GF-D8 (cell line): ENCODE measurements at regions not wholly inside any gene's neighbourhood (a gene's known extent, or its start where the extent isn't known, plus 50 kb on each side); places are given as distances from the start of the nearest gene placed in this dataset.
"Not testable (repeated sequence)": the region's sequence is repeated elsewhere in the genome, so short reads cannot be mapped to it uniquely, and the experiment has no call there.

Experiments used
- DNase-seq: peaks from one replicate; lab custom pipeline; 2025; lab: John Stamatoyannopoulos, UW

- no peak for DNase-seq
These were observed 52.0 kb downstream of the OLIG1 start for GRCh38 chr21:33121715-33122475.

- no peak for DNase-seq
These were observed 52.6 kb downstream of the OLIG1 start for GRCh38 chr21:33122507-33122906.

- DNase-seq = no peak
These were observed 53.6 kb downstream of the OLIG1 start for GRCh38 chr21:33123374-33124123.

GRCh38 chr21:33124889-33125288 is 54.9 kb downstream of the OLIG1 start:
- peak; percentile 49 for DNase-seq

GRCh38 chr21:33125680-33126375 is 55.9 kb downstream of the OLIG1 start:
- no peak for DNase-seq

- no peak for DNase-seq
These were observed 56.6 kb downstream of the OLIG1 start for GRCh38 chr21:33126569-33126968.

GRCh38 chr21:33127154-33127867 is 57.4 kb downstream of the OLIG1 start:
- DNase-seq = peak; percentile 52

GRCh38 chr21:33127868-33128242 is 57.9 kb downstream of the OLIG1 start:
- DNase-seq = no peak

GRCh38 chr21:33128538-33128937 is 58.6 kb downstream of the OLIG1 start:
- no peak for DNase-seq

- DNase-seq = no peak
These were observed 62.1 kb downstream of the OLIG1 start for GRCh38 chr21:33132054-33132453.

GRCh38 chr21:33133892-33134291 is 64.0 kb downstream of the OLIG1 start:
- no peak for DNase-seq

- DNase-seq = no peak
These were observed 66.0 kb downstream of the OLIG1 start for GRCh38 chr21:33135925-33136324.

GRCh38 chr21:33136847-33137502 is 67.0 kb downstream of the OLIG1 start:
- no peak for DNase-seq

GRCh38 chr21:33139084-33139483 is 69.1 kb downstream of the OLIG1 start:
- DNase-seq = no peak

GRCh38 chr21:33140288-33140687 is 70.3 kb downstream of the OLIG1 start:
- no peak for DNase-seq

- DNase-seq = no peak
These were observed 76.5 kb downstream of the OLIG1 start for GRCh38 chr21:33146467-33146866.

- DNase-seq = no peak
These were observed 79.2 kb downstream of the OLIG1 start for GRCh38 chr21:33149181-33149580.

GRCh38 chr21:33150968-33151367 is 78.8 kb upstream of the IFNAR2 start:
- DNase-seq = not testable (repeated sequence)

GRCh38 chr21:33151941-33152731 is 77.6 kb upstream of the IFNAR2 start:
- DNase-seq = no peak

GRCh38 chr21:33152732-33153130 is 77.0 kb upstream of the IFNAR2 start:
- DNase-seq = no peak

GRCh38 chr21:33155005-33155404 is 74.7 kb upstream of the IFNAR2 start:
- DNase-seq = no peak
